OCI-LY7 (cell line): ENCODE measurements at regions not wholly inside any gene's neighbourhood (a gene's known extent, or its start where the extent isn't known, plus 50 kb on each side); places are given as distances from the start of the nearest gene placed in this dataset.

Experiments used
- BruUV-seq: library from RNA; stranded (reverse); fragments of 400-500 nt; replicated peaks from 2 replicates; lab custom pipeline; 2021; lab: Mats Ljungman, UMichigan
- CTCF ChIA-PET: fragments of 300-600 bp; sonication (Branson Sonifier 250); formaldehyde crosslinking; loops from one replicate; lab custom pipeline; 2022; ENCODE audit warnings: antibody characterized with exemption; ENCODE audit not compliant: unreplicated experiment; lab: Charles Lee
- POLR2A ChIA-PET: fragments of 300-600 bp; sonication (Branson Sonifier 250); formaldehyde crosslinking; loops from one replicate; lab custom pipeline; 2022; ENCODE audit warnings: antibody characterized with exemption; lab: Charles Lee
- DNase-seq: peaks from one replicate; pipeline ENCODE4 v3.0.0-alpha.2; 2015; ENCODE audit warnings: low spot score
- H2AFZ ChIP-seq: fragments of 200-600 bp; sonication (generic), shearing (Covaris generic); 2 replicates; pipeline ENCODE4 v1.6.1; 2014; ENCODE audit warnings: mild to moderate bottlenecking, antibody characterized with exemption, low read length, moderate library complexity
- H3K27ac ChIP-seq: fragments of 200-600 bp; sonication (generic); 2 replicates; pipeline ENCODE4 v1.5.1; 2014; ENCODE audit warnings: mixed run types, low read depth, mild to moderate bottlenecking, moderate library complexity, low read length, inconsistent platforms; ENCODE audit not compliant: poor library complexity, severe bottlenecking
- H3K36me3 ChIP-seq: fragments of 200-600 bp; sonication (generic); 2 replicates; pipeline ENCODE4 v1.6.1; 2014; ENCODE audit warnings: mild to moderate bottlenecking, antibody characterized with exemption, low read length, moderate library complexity, mixed read lengths; ENCODE audit not compliant: insufficient read depth
- H3K4me1 ChIP-seq: fragments of 200-600 bp; sonication (generic); 2 replicates; pipeline ENCODE4 v1.5.1; 2014; ENCODE audit warnings: mild to moderate bottlenecking, low read length; ENCODE audit not compliant: insufficient read depth, poor library complexity, severe bottlenecking
- H3K4me2 ChIP-seq: fragments of 200-600 bp; sonication (generic); 2 replicates; pipeline ENCODE4 v1.6.1; 2014; ENCODE audit warnings: mild to moderate bottlenecking, low read length
- H3K4me3 ChIP-seq: fragments of 200-600 bp; sonication (generic); 2 replicates; pipeline ENCODE4 v1.5.1; 2014; ENCODE audit warnings: mild to moderate bottlenecking, low read depth, low read length; ENCODE audit not compliant: poor library complexity, severe bottlenecking
- H3K79me2 ChIP-seq: fragments of 200-600 bp; sonication (generic); 2 replicates; pipeline ENCODE4 v1.6.1; 2016; ENCODE audit warnings: low read depth, mild to moderate bottlenecking, low read length, moderate library complexity, mixed read lengths; ENCODE audit not compliant: insufficient read depth
- H3K9me2 ChIP-seq: fragments of 200-600 bp; sonication (generic); 2 replicates; pipeline ENCODE4 v1.6.1; 2016; ENCODE audit warnings: mild to moderate bottlenecking, low read length, mixed read lengths; ENCODE audit not compliant: insufficient read depth
- H3K9me3 ChIP-seq: fragments of 200-600 bp; sonication (generic); 2 replicates; pipeline ENCODE4 v1.6.1; 2014; ENCODE audit warnings: mild to moderate bottlenecking, mixed run types, low read length, mixed read lengths
- H4K20me1 ChIP-seq: fragments of 200-600 bp; sonication (generic); 2 replicates; pipeline ENCODE4 v1.6.1; 2014; ENCODE audit warnings: mild to moderate bottlenecking, antibody characterized with exemption, low read length, moderate library complexity, mixed read lengths; ENCODE audit not compliant: insufficient read depth
- CTCF ChIP-seq: fragments of 200-600 bp; sonication (generic); conservative IDR thresholded peaks from 2 replicates; pipeline ENCODE4 v1.5.1; 2014; ENCODE audit warnings: mild to moderate bottlenecking, antibody characterized with exemption, low read length, moderate library complexity, mixed read lengths
- EZH2phosphoT487 ChIP-seq: fragments of 200-600 bp; sonication (generic); IDR thresholded peaks from 2 replicates; pipeline ENCODE4 v1.6.1; 2018; ENCODE audit warnings: low read depth, borderline replicate concordance, mild to moderate bottlenecking, mixed run types, antibody characterized with exemption, low read length, moderate library complexity, mixed read lengths
- intact Hi-C: fragments of 100-400 bp; cut with micrococcal nuclease; formaldehyde crosslinking; loops from one replicate; pipeline ENCODE4 v1.10.0; 2022; ENCODE audit not compliant: unreplicated experiment

GRCh38 chr4:130185123-130185522 is 1089.2 kb downstream of the C4orf33 start:
- H3K9me3 ChIP-seq = no peaks in the 10 kb centered on the region
- H3K4me1 ChIP-seq = no peaks in the 10 kb centered on the region
- ChIA-PET POLR2A (no interaction called here), CTCF (no interaction called here)
- no peaks in the 10 kb centered on the region for H4K20me1 ChIP-seq
- TF ChIP-seq CTCF (no peak), EZH2phosphoT487 (no peak)
- no peak for DNase-seq
- no peaks in the 10 kb centered on the region for H3K36me3 ChIP-seq
- no peak overlapping the region for H2AFZ ChIP-seq
- H3K79me2 ChIP-seq = no peaks in the 10 kb centered on the region
- intact Hi-C loops = no loop called here
- no peak overlapping the region for H3K27ac ChIP-seq
- no peak overlapping the region for H3K4me3 ChIP-seq
- H3K4me2 ChIP-seq = no peak overlapping the region
- no peaks in the 10 kb centered on the region for H3K9me2 ChIP-seq
- no TSS peak for BruUV-seq

- Histone ChIP-seq H3K9me2 (no peaks in the 10 kb centered on the region), H3K4me1 (no peaks in the 10 kb centered on the region)
- no TSS peak for BruUV-seq
These were observed 1091.0 kb downstream of the C4orf33 start for GRCh38 chr4:130186931-130187330.

DNA sequence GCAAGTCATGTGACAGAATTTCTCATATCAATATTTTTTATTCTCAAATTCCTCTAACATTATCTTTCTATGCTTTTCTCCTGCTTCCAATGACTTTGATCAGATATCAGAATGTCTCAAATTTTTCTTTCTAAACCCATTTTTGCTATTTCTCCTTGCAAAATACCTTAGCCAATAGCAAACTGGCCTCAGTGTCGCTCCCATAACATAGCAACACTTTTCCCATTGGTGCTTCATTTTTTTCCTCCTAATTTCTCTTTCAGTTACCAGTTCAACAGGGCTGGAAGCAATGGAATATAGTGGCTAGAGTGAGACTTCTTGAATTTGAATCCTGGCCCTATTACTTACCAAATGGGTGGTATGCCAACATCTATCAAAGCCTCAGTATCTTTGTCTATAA is 1091.6 kb downstream of the C4orf33 start:
- H3K9me3 ChIP-seq = no peaks in the 10 kb centered on the region
- CTCF ChIA-PET = no interaction called here

More at GRCh38 chr4:130186931-130187330, 1091.0 kb downstream of the C4orf33 start:
- Histone ChIP-seq H3K9me3 (no peaks in the 10 kb centered on the region), H3K27ac (no peak overlapping the region), H3K79me2 (no peaks in the 10 kb centered on the region), H3K4me3 (no peak overlapping the region), H3K36me3 (no peaks in the 10 kb centered on the region), H4K20me1 (no peaks in the 10 kb centered on the region), H2AFZ (no peak overlapping the region), H3K4me2 (no peak overlapping the region)
- TF ChIP-seq EZH2phosphoT487 (no peak), CTCF (no peak)
- CTCF ChIA-PET = no interaction called here
- intact Hi-C loops = no loop called here
- DNase-seq = no peak
- POLR2A ChIA-PET = no interaction called here

More for the DNA sequence above, 1091.6 kb downstream of the C4orf33 start:
- Histone ChIP-seq H3K79me2 (no peaks in the 10 kb centered on the region), H3K4me3 (no peak overlapping the region), H3K36me3 (no peaks in the 10 kb centered on the region), H3K4me2 (no peak overlapping the region), H3K9me2 (no peaks in the 10 kb centered on the region), H2AFZ (no peak overlapping the region), H3K4me1 (no peaks in the 10 kb centered on the region), H3K27ac (no peak overlapping the region), H4K20me1 (no peaks in the 10 kb centered on the region)
- no peak for DNase-seq
- POLR2A ChIA-PET = no interaction called here
- TF ChIP-seq EZH2phosphoT487 = no peak
- no peak for TF ChIP-seq CTCF
- BruUV-seq = no TSS peak
- intact Hi-C loops = no loop called here
